ENCODE measurements at regions not wholly inside any gene's neighbourhood (a gene's known extent, or its start where the extent isn't known, plus 50 kb on each side); places are given as distances from the start of the nearest gene placed in this dataset.

DNA sequence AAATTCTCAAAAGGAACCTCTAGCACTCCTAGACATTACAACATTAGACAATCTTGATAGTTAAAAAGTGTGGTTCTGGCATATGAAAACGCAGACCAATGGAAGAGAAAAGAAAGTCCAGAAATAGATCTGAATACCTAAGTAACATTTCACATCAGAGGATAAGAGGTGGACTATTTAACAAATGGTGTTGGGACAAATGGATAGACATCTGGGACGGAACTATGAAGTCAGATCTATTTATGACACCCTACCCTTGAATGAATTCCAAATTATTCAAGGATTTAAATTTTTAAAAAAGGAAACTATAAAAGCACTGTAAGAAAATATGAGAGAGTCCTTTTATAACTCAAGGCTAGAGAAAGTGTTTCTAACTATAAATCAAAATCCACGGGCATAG is 111.3 kb downstream of the SCN11A start:
- H3K27me3 ChIP-seq (replicated peaks; ENCODE audit: control insufficient read depth, insufficient read depth, low read length) = no peaks in the 10 kb centered on the region
- no peaks in the 10 kb centered on the region for H3K36me3 ChIP-seq (ENCODE audit: control insufficient read depth, insufficient read depth, low read length)
- no peak overlapping the region for H3K4me3 ChIP-seq (replicated peaks; ENCODE audit: low read depth, low read length)
- TF ChIP-seq, protein P1, sequence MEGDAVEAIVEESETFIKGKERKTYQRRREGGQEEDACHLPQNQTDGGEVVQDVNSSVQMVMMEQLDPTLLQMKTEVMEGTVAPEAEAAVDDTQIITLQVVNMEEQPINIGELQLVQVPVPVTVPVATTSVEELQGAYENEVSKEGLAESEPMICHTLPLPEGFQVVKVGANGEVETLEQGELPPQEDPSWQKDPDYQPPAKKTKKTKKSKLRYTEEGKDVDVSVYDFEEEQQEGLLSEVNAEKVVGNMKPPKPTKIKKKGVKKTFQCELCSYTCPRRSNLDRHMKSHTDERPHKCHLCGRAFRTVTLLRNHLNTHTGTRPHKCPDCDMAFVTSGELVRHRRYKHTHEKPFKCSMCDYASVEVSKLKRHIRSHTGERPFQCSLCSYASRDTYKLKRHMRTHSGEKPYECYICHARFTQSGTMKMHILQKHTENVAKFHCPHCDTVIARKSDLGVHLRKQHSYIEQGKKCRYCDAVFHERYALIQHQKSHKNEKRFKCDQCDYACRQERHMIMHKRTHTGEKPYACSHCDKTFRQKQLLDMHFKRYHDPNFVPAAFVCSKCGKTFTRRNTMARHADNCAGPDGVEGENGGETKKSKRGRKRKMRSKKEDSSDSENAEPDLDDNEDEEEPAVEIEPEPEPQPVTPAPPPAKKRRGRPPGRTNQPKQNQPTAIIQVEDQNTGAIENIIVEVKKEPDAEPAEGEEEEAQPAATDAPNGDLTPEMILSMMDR (IDR thresholded peaks at IDR 0.05; ENCODE audit: insufficient read depth, low read length, poor library complexity, severe bottlenecking) = no peak
- DNase-seq (ENCODE audit: extremely low read depth, insufficient read length) = no peak

DNA sequence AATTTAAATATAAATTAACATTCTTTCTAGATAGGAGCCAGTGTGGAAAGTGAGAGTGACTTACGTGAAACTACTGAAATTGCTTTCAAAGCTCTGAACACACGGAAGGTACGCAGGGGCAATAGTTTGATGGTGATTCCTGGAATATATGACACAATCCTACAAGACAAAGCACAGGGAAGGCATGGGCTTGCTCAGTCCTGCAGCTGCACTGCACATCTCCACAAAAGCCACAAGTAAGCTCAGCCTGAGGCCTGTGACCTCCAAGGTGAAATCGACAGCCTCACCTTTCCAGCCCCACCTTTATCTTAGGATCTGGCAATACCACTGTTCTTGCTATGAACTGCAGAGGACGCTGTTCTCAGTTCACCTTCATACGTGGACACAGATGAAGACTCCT is 109.3 kb upstream of the SCN10A start:
- peaks cover 4% of the 10 kb centered on the region for H3K27me3 ChIP-seq (replicated peaks; ENCODE audit: control insufficient read depth, insufficient read depth, low read length)
- H3K4me3 ChIP-seq (replicated peaks; ENCODE audit: low read depth, low read length) = no peak overlapping the region
- DNase-seq (ENCODE audit: extremely low read depth, insufficient read length) = no peak
- no peaks in the 10 kb centered on the region for H3K36me3 ChIP-seq (ENCODE audit: control insufficient read depth, insufficient read depth, low read length)
- TF ChIP-seq, protein P1 (IDR thresholded peaks at IDR 0.05; ENCODE audit: insufficient read depth, low read length, poor library complexity, severe bottlenecking) = no peak

DNA sequence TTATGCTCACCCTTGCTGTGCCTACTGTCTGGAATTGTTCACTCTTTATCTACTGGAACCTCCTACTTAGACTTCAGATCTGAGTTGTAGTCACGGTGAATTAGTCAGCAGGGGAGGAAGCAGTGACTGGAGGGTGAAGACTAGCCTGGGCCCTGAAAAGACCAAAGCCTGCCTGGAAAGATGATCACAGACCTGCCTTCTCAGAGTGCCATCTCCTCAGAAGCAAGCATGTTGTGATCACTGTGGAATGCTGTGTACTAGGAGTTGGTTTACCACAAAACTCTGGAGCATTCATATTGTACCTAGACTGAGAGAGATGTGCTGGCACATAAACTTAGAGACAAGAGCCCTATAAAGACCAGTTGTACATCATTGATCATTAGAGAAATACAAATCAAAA is 100.7 kb upstream of the SCN10A start:
- DNase-seq (ENCODE audit: extremely low read depth, insufficient read length) = no peak
- Histone ChIP-seq H3K4me3 (replicated peaks; ENCODE audit: low read depth, low read length) (no peak overlapping the region), H3K36me3 (ENCODE audit: control insufficient read depth, insufficient read depth, low read length) (no peaks in the 10 kb centered on the region), H3K27me3 (replicated peaks; ENCODE audit: control insufficient read depth, insufficient read depth, low read length) (no peaks in the 10 kb centered on the region; the same call in 1 of the 2 replicates)
- TF ChIP-seq, protein P1 (IDR thresholded peaks at IDR 0.05; ENCODE audit: insufficient read depth, low read length, poor library complexity, severe bottlenecking) = no peak

DNA sequence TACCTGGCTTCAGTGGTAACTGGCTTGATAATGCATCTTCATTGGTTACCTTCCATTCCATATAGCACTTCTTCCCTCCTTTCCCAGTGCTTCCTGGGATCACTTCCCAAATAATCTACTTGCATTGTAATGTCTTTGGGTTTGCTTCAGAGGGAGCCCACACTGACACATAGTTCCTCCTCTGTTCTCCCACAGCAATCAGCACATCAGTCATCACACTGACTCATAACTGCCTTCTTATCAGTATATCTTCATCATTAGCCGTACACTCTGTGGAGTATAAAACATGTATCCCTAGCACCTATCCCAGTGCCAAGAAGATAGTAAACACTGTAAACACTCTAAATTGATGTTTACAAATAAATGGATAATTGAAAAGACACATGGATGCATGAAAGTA is 91.4 kb upstream of the SCN10A start:
- DNase-seq (ENCODE audit: extremely low read depth, insufficient read length) = no peak
- TF ChIP-seq, protein P1 (IDR thresholded peaks at IDR 0.05; ENCODE audit: insufficient read depth, low read length, poor library complexity, severe bottlenecking) = no peak
- Histone ChIP-seq H3K27me3 (replicated peaks; ENCODE audit: control insufficient read depth, insufficient read depth, low read length) (no peaks in the 10 kb centered on the region; the same call in 1 of the 2 replicates), H3K36me3 (ENCODE audit: control insufficient read depth, insufficient read depth, low read length) (no peaks in the 10 kb centered on the region), H3K4me3 (replicated peaks; ENCODE audit: low read depth, low read length) (no peak overlapping the region)

GRCh38 chr3:38890426-38890825 is 74.4 kb upstream of the SCN10A start:
- TF ChIP-seq, protein P1 (IDR thresholded peaks at IDR 0.05; ENCODE audit: insufficient read depth, low read length, poor library complexity, severe bottlenecking) = no peak
- Histone ChIP-seq H3K36me3 (ENCODE audit: control insufficient read depth, insufficient read depth, low read length) (no peaks in the 10 kb centered on the region), H3K4me3 (replicated peaks; ENCODE audit: low read depth, low read length) (no peak overlapping the region), H3K27me3 (replicated peaks; ENCODE audit: control insufficient read depth, insufficient read depth, low read length) (no peaks in the 10 kb centered on the region)
- no peak for DNase-seq (ENCODE audit: extremely low read depth, insufficient read length)

- no peak for DNase-seq (ENCODE audit: extremely low read depth, insufficient read length)
- Histone ChIP-seq H3K27me3 (replicated peaks; ENCODE audit: control insufficient read depth, insufficient read depth, low read length) (no peaks in the 10 kb centered on the region), H3K36me3 (ENCODE audit: control insufficient read depth, insufficient read depth, low read length) (no peaks in the 10 kb centered on the region), H3K4me3 (replicated peaks; ENCODE audit: low read depth, low read length) (no peak overlapping the region)
- TF ChIP-seq, protein P1 (IDR thresholded peaks at IDR 0.05; ENCODE audit: insufficient read depth, low read length, poor library complexity, severe bottlenecking) = no peak
Measured at GRCh38 chr3:38878646-38879045, 62.6 kb upstream of the SCN10A start.

Data from GM06990 (cell line).